Sciatic nerve (tissue), 2 donors: ENCODE measurements at regions not wholly inside any gene's neighbourhood (a gene's known extent, or its start where the extent isn't known, plus 50 kb on each side); places are given as distances from the start of the nearest gene placed in this dataset.
"Not testable (repeated sequence)": the region's sequence is repeated elsewhere in the genome, so short reads cannot be mapped to it uniquely, and the experiment has no call there.

Experiments used
- ATAC-seq: fragments of 200-7000 bp; cut with Tn5 transposase; one replicate; pipeline ENCODE4 v1.9.1; 2020; ENCODE audit warnings: mild to moderate bottlenecking, moderate library complexity
- DNase-seq: peaks from one replicate; pipeline ENCODE4 v3.0.0-alpha.2; 2020; ENCODE audit warnings: low spot score
- intact Hi-C: fragments of 100-400 bp; cut with DNase I; formaldehyde crosslinking; loops from one replicate; pipeline ENCODE4 v1.14.2; 2022
- donor health status: DM: no; HTN: no; CAD: no.
- donor health status: DM: no; HTN: no; CAD: no.

DNA sequence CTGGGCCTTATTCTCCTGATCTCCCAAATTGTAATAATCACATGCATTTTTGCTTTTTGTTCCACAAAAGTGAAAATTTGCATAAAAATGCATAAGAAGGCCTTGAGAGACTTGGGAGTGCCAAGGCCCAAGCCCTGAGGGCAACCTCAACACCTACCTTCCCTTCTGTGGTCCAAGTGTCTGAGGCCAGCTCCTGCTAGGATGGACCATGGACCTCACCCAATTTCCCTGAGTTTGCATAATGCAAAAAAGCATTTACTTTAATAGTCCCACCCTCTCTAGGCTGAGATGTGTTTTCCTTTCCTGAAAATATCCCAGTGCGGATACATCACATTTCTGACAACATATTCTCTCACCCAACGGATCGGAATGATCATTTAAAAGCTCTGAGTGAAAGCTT lies 194.1 kb upstream of the TENM4 start:
- intact Hi-C loops = no loop called here
- ATAC-seq = no peak
- DNase-seq = no peak

DNA sequence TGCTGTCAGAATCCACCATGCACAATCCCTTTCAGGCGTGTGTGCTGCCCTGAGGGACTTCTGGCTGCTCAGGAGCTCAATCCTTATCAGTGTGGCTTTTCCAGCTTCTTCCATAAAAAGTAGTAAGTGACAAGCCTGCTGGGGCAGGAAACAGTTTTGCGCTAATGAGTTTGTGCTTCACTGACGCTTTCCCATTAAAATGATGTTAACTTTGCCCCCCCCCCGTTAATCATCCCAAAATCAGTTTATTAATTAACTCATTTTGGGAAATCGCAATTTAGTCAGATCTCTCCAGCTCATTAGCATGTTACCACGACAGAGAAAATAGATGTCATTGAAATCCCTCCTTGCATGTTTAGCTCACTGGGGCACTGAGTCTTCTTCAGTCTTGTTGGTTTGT lies 186.5 kb upstream of the TENM4 start:
- no peak for DNase-seq
- intact Hi-C loops = no loop called here
- ATAC-seq = no peak

DNA sequence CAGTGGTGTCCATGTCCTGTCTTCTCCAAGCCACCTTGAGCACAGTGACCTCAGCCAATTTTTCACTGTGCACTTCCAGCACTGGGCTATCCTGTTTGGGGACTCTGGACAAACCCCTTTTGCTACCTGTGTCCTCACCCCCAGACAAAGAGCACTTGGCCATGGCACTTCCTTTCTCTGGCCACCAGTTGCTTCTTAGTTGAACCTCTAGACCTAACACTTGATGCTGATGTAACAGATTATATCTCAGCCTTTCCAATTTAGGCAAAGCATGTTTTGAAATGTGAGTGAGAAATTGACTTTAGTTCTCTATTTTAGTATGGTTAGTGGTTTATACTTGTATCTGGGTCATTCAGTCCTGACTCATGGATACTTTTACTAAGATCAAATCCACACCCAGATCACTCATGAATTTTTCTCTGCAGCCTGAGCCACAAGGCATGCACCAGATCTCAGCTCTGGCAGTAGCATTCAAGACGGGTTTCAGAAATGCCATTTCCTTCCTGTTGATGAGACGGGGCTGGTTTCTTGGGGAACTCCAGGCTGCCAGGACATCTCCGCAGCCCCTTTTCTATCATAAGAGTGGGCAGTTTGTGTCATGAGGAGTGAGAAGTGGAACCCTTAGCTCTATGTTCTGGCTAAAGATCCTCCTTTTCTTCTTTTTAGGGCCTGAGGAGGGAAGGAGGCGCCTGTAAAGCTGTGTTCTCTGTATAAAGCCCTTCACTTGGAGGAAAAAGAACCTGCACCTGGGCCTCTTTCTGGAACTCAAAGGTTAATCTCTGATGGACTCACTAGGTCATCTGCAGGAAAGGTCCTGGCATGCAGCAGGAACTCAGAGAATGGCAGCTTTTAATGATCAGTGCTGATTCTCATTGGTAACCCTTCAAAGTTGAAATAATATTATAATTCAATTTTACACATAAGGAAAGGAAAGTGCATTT lies 185.6 kb upstream of the TENM4 start:
- ATAC-seq = no peak
- no peak for DNase-seq
- intact Hi-C loops = no loop called here

DNA sequence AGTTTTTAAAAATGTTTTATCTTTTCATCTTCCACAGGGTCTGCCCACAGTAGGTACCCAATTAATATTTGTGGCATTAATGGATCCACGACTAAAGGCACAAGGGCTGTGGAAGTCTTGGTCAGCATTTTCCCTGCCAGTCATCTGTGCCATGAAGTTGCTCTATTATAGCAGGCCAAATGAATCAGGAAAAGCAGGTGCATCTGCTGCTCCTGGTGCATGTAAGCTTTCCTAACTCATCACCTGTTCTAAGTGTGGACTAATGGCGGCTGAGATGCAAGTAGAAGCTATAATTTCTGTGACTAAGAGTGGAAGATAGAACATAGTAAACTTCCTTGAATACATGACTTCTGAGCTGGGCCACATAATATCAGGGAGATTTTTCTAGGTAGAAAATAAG lies 182.5 kb upstream of the TENM4 start:
- DNase-seq (no peak), ATAC-seq (no peak)
- intact Hi-C loops = no loop called here

DNA sequence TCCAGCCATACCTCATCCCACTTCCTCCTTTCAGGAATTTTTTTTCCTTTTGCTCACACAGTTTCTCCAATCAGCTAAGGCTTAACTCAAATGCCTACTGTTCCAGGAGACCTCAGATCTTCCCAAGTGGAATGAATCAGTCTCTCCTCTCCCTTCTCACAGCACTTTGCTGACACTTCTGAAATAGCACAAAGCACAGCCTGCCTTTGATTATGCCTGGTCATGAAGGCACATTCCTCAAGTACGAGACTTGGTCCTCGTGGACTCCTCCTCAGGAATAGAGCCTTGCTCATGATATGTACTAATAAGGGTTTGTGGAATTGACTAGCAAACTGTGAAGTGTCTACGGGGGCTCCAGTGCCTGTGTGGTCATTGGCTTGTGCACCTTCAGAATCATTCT lies 176.7 kb upstream of the TENM4 start:
- DNase-seq (no peak), ATAC-seq (no peak)
- intact Hi-C loops = no loop called here

DNA sequence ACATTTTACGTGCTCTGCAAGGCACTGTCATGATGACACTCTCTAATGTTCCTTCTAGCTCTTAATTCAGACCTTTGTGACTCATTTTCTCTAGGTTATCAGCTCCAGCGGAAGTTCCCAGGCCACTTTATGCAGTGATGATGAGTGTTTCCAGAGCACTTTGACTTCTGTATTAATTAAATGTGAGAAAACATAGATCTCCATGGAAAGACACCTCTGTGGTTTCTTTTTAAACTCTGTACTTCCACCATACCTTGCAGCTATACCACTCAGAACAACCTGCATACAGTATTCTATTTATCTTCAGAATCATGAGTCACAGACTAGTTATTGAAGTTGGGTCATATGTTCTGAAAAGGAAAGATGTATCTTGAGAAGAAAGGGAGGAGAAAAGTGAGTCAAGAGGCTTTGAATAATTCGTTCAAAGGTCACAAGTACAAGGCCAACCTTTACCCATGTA lies 175.6 kb upstream of the TENM4 start:
- ATAC-seq (no peak), DNase-seq (no peak)
- intact Hi-C loops = no loop called here

DNA sequence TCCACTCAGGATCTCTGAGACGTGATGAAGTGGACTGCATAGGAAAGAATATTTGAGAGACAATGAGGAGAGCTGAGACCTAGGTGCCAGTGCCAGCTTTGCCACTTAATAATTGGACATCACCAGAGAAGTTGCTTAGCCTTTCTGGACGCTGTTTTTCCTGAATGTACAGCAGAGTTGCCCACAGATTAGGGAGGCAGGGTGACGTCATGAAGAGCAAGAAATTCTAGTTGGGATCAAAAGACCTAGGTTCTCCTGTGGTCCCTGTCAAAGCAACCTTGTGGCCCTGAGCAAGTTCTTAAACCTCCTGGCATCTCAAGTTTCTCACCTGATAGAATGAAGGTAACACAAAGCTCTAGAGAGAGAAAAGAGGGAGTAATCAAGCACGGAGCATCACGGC lies 174.6 kb upstream of the TENM4 start:
- DNase-seq (no peak), ATAC-seq (no peak)
- intact Hi-C loops = no loop called here

DNA sequence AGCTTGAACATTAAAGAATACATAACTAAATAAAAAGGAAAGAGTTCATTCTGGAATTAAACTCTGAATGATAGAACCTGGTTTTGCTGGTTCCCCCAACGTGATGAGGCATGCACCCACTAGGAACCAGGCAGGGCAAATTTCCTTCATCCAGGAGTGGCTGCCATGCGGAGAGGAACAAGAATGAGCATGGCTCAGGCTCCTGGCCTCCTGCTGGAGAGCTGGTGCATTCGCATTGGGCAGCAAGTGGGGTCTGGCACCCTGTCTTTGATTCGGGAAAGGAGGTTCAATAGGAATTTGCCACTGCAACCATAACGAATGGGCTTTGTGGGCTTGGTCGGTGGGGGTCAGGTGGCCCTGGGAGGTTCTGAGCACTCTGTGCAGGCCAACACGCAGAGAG lies 169.8 kb upstream of the TENM4 start:
- no peak for ATAC-seq
- intact Hi-C loops = no loop called here
- DNase-seq = no peak

DNA sequence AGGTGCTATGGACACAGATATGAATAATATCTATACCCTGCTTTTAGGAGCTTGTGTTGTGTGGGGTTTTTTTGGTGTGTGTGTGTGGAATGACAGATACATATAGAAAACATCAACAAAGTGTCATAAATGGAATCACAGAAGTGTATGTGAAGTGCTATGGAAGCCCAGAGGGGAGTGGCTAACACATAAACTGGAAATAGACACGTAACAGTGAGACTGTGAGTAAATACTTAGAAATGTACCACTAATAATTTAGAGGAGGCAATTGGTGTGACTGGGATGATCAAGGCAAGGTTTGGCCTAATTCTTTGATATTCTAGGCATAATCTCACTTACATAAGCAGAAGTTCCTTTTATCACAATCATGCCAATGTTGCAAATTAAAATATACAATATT lies 169.3 kb upstream of the TENM4 start:
- intact Hi-C loops = no loop called here
- DNase-seq (no peak), ATAC-seq (no peak)

DNA sequence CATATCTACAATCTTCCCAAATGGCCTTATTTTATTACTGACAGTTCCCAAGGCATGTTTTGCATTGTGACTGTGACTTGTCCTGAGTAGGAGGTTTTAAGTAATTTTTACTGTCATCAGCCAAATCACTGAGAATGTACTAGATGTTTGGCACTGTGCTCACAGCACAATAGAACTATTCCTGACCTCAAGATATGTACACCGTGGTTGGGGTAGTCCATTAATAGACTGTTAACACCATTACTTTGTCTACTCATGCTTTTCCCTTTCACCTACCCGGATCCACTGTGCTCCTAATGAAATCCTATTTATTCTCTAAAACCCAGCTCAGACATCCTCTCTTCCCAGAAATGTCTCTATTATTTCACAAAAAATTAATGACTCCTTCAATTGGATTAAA lies 168.7 kb upstream of the TENM4 start:
- ATAC-seq (no peak), DNase-seq (no peak)
- intact Hi-C loops = no loop called here

DNA sequence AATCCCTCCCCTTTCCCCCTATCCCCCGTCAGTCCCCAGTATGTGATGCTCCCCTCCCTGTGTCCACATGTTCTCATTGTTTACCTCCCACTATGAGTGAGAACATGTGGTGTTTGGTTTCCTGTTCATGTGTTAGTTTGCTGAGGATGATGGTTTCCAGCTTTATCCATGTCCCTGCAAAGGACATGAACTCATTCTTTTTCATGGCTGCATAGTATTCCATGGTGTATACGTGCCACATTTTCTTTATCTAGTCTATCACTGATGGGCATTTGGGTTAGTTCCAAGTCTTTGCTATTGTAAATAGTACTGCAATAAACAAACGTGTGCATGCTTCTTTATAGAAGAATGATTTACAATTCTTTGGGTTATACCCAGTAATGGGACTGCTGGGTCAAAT lies 165.6 kb upstream of the TENM4 start:
- ATAC-seq, DNase-seq, intact Hi-C loops: not testable (repeated sequence)

DNA sequence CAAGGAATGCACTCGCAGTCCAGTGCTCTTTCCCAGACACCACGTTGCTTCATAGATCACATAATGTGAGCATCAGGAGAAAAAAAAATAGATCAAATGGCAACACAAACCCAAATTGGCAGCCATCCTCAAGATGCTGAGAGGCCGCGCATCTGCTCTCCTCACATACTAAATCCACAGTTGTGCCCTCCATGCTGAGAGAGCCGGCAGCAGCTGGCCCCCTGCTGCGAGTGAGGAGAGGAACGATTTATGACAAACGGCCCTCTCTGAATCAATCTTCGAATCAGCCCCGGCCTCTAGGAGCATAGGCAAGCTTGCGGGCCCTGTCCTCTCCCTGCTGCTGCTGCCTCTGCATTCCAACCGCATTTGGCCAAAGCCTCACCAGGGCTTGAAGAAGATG lies 159.9 kb upstream of the TENM4 start:
- ATAC-seq (no peak), DNase-seq (no peak)
- intact Hi-C loops = no loop called here

DNA sequence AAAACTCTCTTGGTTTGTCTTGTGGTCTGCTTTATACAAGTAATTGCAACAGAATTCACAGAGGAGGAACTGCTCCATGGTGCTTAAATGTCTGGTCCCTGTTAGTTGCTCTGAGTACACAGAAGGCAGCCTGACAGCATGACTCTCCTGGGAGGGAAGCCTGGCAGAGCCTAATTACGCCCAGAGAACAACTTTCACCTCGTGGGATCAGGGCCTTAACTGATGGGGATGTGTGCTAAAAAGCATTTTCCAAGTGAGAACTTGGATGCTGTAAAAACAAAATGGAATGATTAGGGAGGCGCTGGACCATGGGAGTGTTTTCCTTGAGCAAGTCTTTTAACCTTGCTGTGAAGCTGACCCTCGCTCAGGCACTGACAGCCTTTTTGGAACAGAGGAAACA lies 154.0 kb upstream of the TENM4 start:
- intact Hi-C loops = no loop called here
- ATAC-seq = peak; percentile 39
- no peak for DNase-seq

DNA sequence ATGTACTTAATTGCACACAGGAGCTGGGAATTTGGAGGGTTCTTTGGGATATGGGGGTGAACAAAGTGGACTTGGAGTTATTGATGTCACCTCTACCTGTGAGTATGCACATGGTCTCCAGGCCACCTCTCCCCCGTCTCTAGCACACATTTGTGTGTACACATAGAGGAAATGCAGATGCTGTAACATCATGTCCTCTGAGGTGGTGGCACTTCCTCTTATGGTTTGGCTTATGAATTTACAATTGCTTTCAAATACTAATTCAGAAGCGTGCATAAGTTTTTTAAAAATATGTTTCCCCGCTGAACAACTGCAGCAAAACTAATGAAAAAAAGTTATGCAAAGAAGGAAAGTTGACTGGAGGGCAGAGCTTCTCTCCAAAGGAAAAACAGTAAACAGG lies 152.0 kb upstream of the TENM4 start:
- intact Hi-C loops = no loop called here
- no peak for DNase-seq
- ATAC-seq = no peak

DNA sequence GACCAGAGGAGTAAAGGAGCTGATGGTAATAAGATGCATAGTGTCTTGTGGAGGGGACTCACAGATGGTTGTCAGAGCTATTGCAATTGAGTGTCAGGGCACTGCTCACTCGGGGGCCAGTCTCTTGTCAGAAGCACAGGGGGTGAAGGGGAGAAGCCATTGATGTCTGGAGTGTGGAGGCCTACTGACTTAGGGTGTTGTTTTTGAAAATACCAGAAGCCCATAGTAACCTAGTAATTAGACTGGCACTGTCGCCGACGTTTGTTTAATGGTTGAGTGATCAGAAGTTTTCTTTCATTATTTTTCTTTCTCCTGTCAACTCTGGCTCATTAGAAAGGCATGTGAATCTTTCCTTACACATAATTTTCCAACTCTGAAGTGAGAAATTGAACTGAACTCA lies 151.6 kb upstream of the TENM4 start:
- intact Hi-C loops = no loop called here
- ATAC-seq = no peak
- DNase-seq = no peak

DNA sequence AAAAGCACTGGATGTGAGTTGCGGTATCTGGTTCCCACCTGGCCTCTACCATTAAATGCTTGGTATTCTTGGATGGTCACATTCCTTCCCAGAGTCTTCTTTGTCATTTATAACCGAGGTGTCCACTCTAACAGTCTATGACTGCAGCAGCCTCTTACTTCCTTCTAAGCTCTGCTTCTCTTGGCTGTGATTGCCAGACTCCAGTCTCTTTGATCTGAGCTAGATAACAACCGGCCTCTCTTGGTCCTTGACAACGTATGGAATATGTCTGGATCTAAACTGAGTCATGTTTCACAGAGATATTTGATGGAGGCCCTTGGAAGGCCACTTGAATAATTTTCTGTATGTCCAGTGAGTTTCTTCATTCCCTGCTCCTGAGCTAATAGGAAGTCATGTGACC lies 141.6 kb upstream of the TENM4 start:
- intact Hi-C loops = no loop called here

DNA sequence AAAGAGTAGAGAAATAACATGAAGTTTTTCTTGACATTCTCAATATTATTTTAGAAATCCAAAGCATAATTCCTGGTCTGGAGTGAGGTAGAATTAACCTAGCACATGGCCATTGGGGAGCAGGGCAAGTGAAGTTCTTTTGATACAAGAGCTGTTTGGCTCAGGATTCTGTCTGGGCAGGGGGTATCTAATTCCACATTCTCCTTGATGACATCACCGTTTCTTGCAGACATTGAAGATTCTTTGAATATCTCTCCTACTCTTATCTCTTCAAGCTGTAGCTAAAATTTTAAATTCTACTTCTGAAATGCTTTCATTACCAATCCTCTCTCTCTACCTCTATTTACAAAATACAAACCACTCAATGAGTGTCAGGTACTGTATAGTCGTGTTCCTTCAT lies 138.2 kb upstream of the TENM4 start:
- no peak for ATAC-seq
- intact Hi-C loops = no loop called here
- DNase-seq = no peak

More for the DNA sequence above, 141.6 kb upstream of the TENM4 start:
- ATAC-seq (no peak), DNase-seq (no peak)

DNA sequence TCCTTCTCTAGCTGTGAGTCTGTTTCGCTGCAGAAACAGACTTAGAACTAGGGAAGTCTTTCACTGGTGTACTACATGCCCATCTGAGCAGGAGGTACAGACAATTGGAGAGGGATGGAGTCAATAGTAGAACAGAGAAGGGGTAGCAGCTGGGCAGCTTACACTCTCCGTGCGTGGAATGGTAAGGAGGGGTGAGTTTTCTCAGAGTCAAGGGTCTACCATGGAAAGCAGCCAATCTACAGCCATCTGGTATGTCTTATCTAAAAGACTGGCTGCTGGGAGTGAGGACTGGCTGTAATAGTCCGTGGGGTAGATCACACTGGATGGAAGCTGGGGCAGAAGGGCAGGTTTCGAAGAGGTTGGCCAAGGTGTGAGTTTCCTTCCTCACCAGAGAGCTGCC lies 137.3 kb upstream of the TENM4 start:
- ATAC-seq = no peak
- intact Hi-C loops = no loop called here

DNA sequence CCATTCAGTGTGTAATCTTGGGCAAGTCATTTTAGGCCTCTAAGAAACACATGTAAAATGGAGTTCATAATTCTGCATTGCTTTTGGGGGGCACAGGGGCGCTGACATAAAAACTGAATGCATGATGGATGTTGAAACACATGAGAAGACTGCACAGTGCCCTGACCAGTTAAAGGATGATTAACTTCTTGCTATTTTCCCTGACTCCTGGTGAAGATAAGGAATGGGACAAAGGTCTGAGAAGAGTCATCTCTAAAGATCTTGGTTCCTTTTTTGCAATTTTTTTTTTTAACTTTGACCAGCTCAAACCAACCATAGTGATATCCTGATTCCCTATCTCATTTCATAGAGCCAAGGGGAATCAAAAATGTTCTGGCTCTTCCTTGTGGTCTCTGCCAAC lies 134.9 kb upstream of the TENM4 start:
- intact Hi-C loops = no loop called here
- no peak for DNase-seq
- ATAC-seq = no peak

More for the DNA sequence above, 137.3 kb upstream of the TENM4 start:
- no peak for DNase-seq

DNA sequence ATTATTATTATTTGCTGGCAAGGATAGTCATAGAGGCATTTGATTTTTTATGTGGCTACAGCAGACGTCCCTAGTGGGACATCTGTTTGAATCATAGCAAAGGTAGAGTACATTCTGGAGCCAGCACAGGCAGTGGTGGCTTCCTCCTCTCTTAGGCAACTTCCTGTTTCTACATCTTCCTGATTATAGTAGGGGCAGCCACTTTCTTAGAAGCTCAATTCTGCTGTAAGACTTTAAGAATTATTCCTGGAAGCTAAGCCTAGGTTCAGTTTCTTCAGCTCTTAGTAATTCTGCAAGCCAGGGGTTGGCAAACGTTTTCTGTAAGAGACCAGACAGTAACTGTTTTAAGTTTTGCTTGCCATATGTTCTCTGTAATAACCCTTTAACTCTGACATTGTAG lies 129.3 kb upstream of the TENM4 start:
- intact Hi-C loops = no loop called here

DNA sequence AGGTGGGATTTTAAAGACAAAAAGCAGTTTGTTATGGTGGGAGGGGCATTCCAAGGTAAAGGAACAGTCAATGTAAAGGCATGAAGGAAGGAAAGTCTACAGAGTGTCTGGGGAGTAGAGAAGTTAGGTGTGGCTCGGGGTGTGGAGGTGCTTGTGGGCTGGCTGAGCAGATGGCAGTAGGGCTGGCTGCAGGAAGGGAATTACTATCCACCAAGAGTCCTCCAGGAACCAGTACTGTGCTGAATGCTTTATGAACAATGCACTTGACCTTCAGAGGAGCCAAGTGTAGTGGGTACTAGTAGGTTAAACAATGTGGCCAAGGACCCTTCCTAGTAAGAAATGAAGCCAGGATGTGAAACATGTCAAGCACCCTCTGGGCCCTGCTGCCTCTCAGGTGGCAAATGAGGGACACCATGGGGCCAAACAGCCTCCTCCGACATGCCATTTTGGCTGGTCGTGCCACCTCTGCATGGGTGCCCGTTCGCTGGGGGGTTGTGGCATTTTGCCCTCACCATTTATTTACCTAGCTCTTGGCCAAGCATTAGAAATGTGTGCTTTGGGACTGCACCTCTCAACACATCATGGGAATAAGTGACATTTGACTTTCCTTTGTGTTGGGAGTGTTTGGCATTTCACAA lies 123.6 kb upstream of the TENM4 start:
- ATAC-seq (no peak), DNase-seq (no peak)
- intact Hi-C loops = no loop called here

More for the DNA sequence above, 129.3 kb upstream of the TENM4 start:
- ATAC-seq = no peak
- no peak for DNase-seq
